ENCODE measurements at regions not wholly inside any gene's neighbourhood (a gene's known extent, or its start where the extent isn't known, plus 50 kb on each side); places are given as distances from the start of the nearest gene placed in this dataset.

- TF ChIP-seq CTCF (IDR thresholded peaks at IDR 0.05; ENCODE audit: low read length) = no peak
- TF ChIP-seq EZH2 (IDR thresholded peaks at IDR 0.05; ENCODE audit: borderline replicate concordance, low read length) = no peak
Observed at GRCh38 chr10:130372866-130373265, 236.7 kb downstream of the GLRX3 start.
